H9 (cell line): ENCODE measurements at regions not wholly inside any gene's neighbourhood (a gene's known extent, or its start where the extent isn't known, plus 50 kb on each side); places are given as distances from the start of the nearest gene placed in this dataset.

ENCODE experiments used
- DNase-seq: peaks from one replicate; pipeline ENCODE4 v3.0.0-alpha.2; 2017
- H2AFZ ChIP-seq: one replicate; pipeline ENCODE4 v1.6.1; 2013; ENCODE audit warnings: mild to moderate bottlenecking, low read length, control low read depth, moderate library complexity
- H2AK5ac ChIP-seq: 2 replicates; pipeline ENCODE4 v1.6.1; 2013; ENCODE audit warnings: low read length, control low read depth, mixed read lengths; ENCODE audit not compliant: insufficient read length
- H2BK120ac ChIP-seq: one replicate; pipeline ENCODE4 v1.6.1; 2013; ENCODE audit warnings: low read depth, mild to moderate bottlenecking, low read length, control low read depth, inconsistent platforms; ENCODE audit not compliant: poor library complexity, severe bottlenecking
- H2BK12ac ChIP-seq: 2 replicates; pipeline ENCODE4 v1.6.1; 2013; ENCODE audit warnings: low read length, control low read depth, mixed read lengths, low read depth; ENCODE audit not compliant: insufficient read length
- H2BK15ac ChIP-seq: 2 replicates; pipeline ENCODE4 v1.6.1; 2013; ENCODE audit warnings: low read depth, low read length, control low read depth
- H2BK20ac ChIP-seq: one replicate; pipeline ENCODE4 v1.6.1; 2013; ENCODE audit warnings: low read depth, mild to moderate bottlenecking, low read length, control low read depth, inconsistent platforms; ENCODE audit not compliant: poor library complexity, severe bottlenecking
- H2BK5ac ChIP-seq: 2 replicates; pipeline ENCODE4 v1.6.1; 2013; ENCODE audit warnings: low read length, control low read depth, mixed read lengths; ENCODE audit not compliant: insufficient read length
- H3K14ac ChIP-seq: 2 replicates; pipeline ENCODE4 v1.6.1; 2013; ENCODE audit warnings: low read length, control low read depth; ENCODE audit not compliant: insufficient read depth
- H3K18ac ChIP-seq: 2 replicates; pipeline ENCODE4 v1.6.1; 2013; ENCODE audit warnings: low read depth, mild to moderate bottlenecking, mixed read lengths, low read length, control low read depth; ENCODE audit not compliant: insufficient read length
- H3K23ac ChIP-seq: 2 replicates; pipeline ENCODE4 v1.6.1; 2013; ENCODE audit warnings: low read length, control low read depth, mixed read lengths, low read depth; ENCODE audit not compliant: insufficient read length
- H3K23me2 ChIP-seq: 2 replicates; pipeline ENCODE4 v1.6.1; 2013; ENCODE audit warnings: low read depth, mild to moderate bottlenecking, mixed read lengths, low read length, control low read depth; ENCODE audit not compliant: insufficient read length, poor library complexity, severe bottlenecking
- H3K27ac ChIP-seq: 2 replicates; pipeline ENCODE4 v1.5.1; 2013; ENCODE audit warnings: low read length, control low read depth, mixed read lengths, low read depth; ENCODE audit not compliant: insufficient read length
- H3K27me3 ChIP-seq: 2 replicates; pipeline ENCODE4 v1.6.1; 2013; ENCODE audit warnings: low read length, control low read depth, inconsistent platforms; ENCODE audit not compliant: insufficient read depth
- H3K4ac ChIP-seq: 2 replicates; pipeline ENCODE4 v1.6.1; 2013; ENCODE audit warnings: low read depth, mild to moderate bottlenecking, control low read depth, inconsistent platforms, low read length, moderate library complexity
- H3K4me1 ChIP-seq: 2 replicates; pipeline ENCODE4 v1.6.1; 2013; ENCODE audit warnings: low read length, control low read depth, inconsistent platforms; ENCODE audit not compliant: insufficient read depth
- H3K4me2 ChIP-seq: 2 replicates; pipeline ENCODE4 v1.6.1; 2013; ENCODE audit warnings: low read length, control low read depth, mixed read lengths; ENCODE audit not compliant: insufficient read length, insufficient read depth
- H3K56ac ChIP-seq: 2 replicates; pipeline ENCODE4 v1.6.1; 2013; ENCODE audit warnings: low read depth, mild to moderate bottlenecking, mixed read lengths, low read length, control low read depth; ENCODE audit not compliant: insufficient read length
- H3K79me1 ChIP-seq: 2 replicates; pipeline ENCODE4 v1.6.1; 2013; ENCODE audit warnings: low read depth, mild to moderate bottlenecking, moderate library complexity, low read length, control low read depth, inconsistent platforms; ENCODE audit not compliant: insufficient read depth, poor library complexity, severe bottlenecking
- H3K79me2 ChIP-seq: 2 replicates; pipeline ENCODE4 v1.6.1; 2013; ENCODE audit warnings: low read length, control low read depth, inconsistent platforms; ENCODE audit not compliant: insufficient read depth
- H3K9ac ChIP-seq: 2 replicates; pipeline ENCODE4 v1.6.1; 2013; ENCODE audit warnings: low read length, control low read depth, mixed read lengths; ENCODE audit not compliant: insufficient read length; ENCODE audit errors: extremely low read depth
- H3K9me3 ChIP-seq: one replicate; pipeline ENCODE4 v1.6.1; 2013; ENCODE audit warnings: low read depth, low read length, inconsistent platforms; ENCODE audit not compliant: control insufficient read depth
- H3T11ph ChIP-seq: one replicate; pipeline ENCODE4 v1.6.1; 2013; ENCODE audit warnings: mild to moderate bottlenecking, low read length, control low read depth, inconsistent platforms
- H4K20me1 ChIP-seq: one replicate; pipeline ENCODE4 v1.6.1; 2013; ENCODE audit not compliant: control insufficient read depth, insufficient read length, insufficient read depth
- H4K5ac ChIP-seq: 2 replicates; pipeline ENCODE4 v1.6.1; 2013; ENCODE audit warnings: low read depth, mild to moderate bottlenecking, mixed read lengths, low read length, control low read depth; ENCODE audit not compliant: insufficient read length
- H4K8ac ChIP-seq: replicated peaks from 2 replicates; pipeline ENCODE4 v1.6.1; 2013; ENCODE audit warnings: low read length, control low read depth, mixed read lengths, low read depth; ENCODE audit not compliant: insufficient read length
- H4K91ac ChIP-seq: 2 replicates; pipeline ENCODE4 v1.6.1; 2013; ENCODE audit warnings: low read depth, mild to moderate bottlenecking, moderate library complexity, mixed read lengths, low read length, control low read depth; ENCODE audit not compliant: insufficient read length
- H3K27ac Mint-ChIP-seq, 3 experiments: 2 replicates in 2 of 3; 3 replicates in 1 of 3; pipeline ENCODE4 v1.8.0; 2020 to 2021; ENCODE audit warnings: mixed read lengths in 3 of 3, mild to moderate bottlenecking in 1 of 3, moderate library complexity in 1 of 3
- H3K27me3 Mint-ChIP-seq: 2 replicates; pipeline ENCODE4 v1.8.0; 2021; ENCODE audit warnings: low read depth, mild to moderate bottlenecking, moderate library complexity, mixed read lengths
- H3K36me3 Mint-ChIP-seq, 3 experiments: 2 replicates in 2 of 3; 3 replicates in 1 of 3; pipeline ENCODE4 v1.8.0; 2020 to 2021; ENCODE audit warnings: low read depth in 3 of 3, mixed read lengths in 3 of 3; ENCODE audit not compliant: insufficient read depth in 1 of 3
- H3K4me1 Mint-ChIP-seq, 2 experiments: 2 replicates each; pipeline ENCODE4 v1.8.0; 2020; ENCODE audit warnings: mixed read lengths in 2 of 2
- H3K4me3 Mint-ChIP-seq, 2 experiments: 2 replicates in 1 of 2; 3 replicates in 1 of 2; pipeline ENCODE4 v1.8.0; 2020 to 2021; ENCODE audit warnings: mild to moderate bottlenecking in 2 of 2, mixed read lengths in 2 of 2, moderate library complexity in 1 of 2
- H3K9me3 Mint-ChIP-seq, 2 experiments: 2 replicates in 1 of 2; 3 replicates in 1 of 2; pipeline ENCODE4 v1.8.0; 2020; ENCODE audit warnings: mild to moderate bottlenecking in 2 of 2, mixed read lengths in 2 of 2, moderate library complexity in 1 of 2
- TF ChIP-seq, protein P1 (sequence below): fragments of 200-600 bp; sonication (generic); conservative IDR thresholded peaks from 3 replicates; pipeline ENCODE4 v1.8.0; 2021; ENCODE audit warnings: antibody characterized with exemption, mild to moderate bottlenecking

DNA sequence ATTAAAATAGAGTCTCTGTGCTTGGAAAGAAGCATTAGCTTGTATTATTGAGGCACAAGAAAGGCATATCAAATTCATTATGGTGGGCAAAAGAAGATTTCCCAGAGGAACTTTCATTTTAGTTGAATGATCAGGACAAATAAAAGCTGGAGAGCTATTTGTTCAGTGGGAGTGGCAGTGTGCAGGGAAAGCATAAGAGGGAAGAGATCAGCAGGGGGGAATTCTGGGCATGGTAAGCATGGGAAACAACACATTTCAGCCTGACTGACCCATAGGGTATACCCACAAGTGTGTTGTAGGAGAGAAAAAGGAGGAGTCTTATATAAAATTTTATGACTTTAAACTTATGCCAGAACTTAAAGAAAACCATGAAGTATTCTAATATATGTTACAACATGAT lies 167.7 kb upstream of the RASA1 start:
- no peak overlapping the region for H3K56ac ChIP-seq
- H4K91ac ChIP-seq: no peak overlapping the region
- H3K27me3 ChIP-seq: no peaks in the 10 kb centered on the region
- TF ChIP-seq, protein P1, sequence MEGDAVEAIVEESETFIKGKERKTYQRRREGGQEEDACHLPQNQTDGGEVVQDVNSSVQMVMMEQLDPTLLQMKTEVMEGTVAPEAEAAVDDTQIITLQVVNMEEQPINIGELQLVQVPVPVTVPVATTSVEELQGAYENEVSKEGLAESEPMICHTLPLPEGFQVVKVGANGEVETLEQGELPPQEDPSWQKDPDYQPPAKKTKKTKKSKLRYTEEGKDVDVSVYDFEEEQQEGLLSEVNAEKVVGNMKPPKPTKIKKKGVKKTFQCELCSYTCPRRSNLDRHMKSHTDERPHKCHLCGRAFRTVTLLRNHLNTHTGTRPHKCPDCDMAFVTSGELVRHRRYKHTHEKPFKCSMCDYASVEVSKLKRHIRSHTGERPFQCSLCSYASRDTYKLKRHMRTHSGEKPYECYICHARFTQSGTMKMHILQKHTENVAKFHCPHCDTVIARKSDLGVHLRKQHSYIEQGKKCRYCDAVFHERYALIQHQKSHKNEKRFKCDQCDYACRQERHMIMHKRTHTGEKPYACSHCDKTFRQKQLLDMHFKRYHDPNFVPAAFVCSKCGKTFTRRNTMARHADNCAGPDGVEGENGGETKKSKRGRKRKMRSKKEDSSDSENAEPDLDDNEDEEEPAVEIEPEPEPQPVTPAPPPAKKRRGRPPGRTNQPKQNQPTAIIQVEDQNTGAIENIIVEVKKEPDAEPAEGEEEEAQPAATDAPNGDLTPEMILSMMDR: no peak
- H2BK20ac ChIP-seq: no peak overlapping the region
- H3K4ac ChIP-seq: no peak overlapping the region
- H4K8ac ChIP-seq: no peak overlapping the region
- H2BK12ac ChIP-seq: no peak overlapping the region
- no peak overlapping the region for H2AFZ ChIP-seq
- H2BK120ac ChIP-seq: no peak overlapping the region
- no peaks in the 10 kb centered on the region for H4K20me1 ChIP-seq
- no peaks in the 10 kb centered on the region for H3K79me1 ChIP-seq
- Mint-ChIP-seq H3K4me3 (no peak overlapping the region), H3K9me3 (no peaks in the 10 kb centered on the region), H3K4me1 (no peaks in the 10 kb centered on the region), H3K36me3 (no peaks in the 10 kb centered on the region), H3K27me3 (no peaks in the 10 kb centered on the region), H3K27ac (0 out of 7 replicates have a peak overlapping the region, but pooled peaks of 1 of the 3 experiments have one; percentile 5)
- H3K9ac ChIP-seq: no peak overlapping the region
- no peaks in the 10 kb centered on the region for H3K23me2 ChIP-seq
- H3K79me2 ChIP-seq: no peaks in the 10 kb centered on the region
- H2BK5ac ChIP-seq: no peak overlapping the region
- no peak overlapping the region for H3K27ac ChIP-seq
- no peak for DNase-seq
- H3T11ph ChIP-seq: no peak overlapping the region
- H3K4me2 ChIP-seq: no peak overlapping the region
- no peak overlapping the region for H4K5ac ChIP-seq
- no peak overlapping the region for H2BK15ac ChIP-seq
- no peaks in the 10 kb centered on the region for H3K9me3 ChIP-seq
- no peak overlapping the region for H3K14ac ChIP-seq
- H3K4me1 ChIP-seq: no peaks in the 10 kb centered on the region
- no peak overlapping the region for H3K18ac ChIP-seq
- H3K23ac ChIP-seq: no peak overlapping the region
- H2AK5ac ChIP-seq: no peak overlapping the region
